ENCODE measurements at regions not wholly inside any gene's neighbourhood (a gene's known extent, or its start where the extent isn't known, plus 50 kb on each side); places are given as distances from the start of the nearest gene placed in this dataset.

GRCh38 chr11:20308601-20309000 lies 54.9 kb upstream of the HTATIP2 start:
- no peaks in the 10 kb centered on the region for H3K9me3 ChIP-seq (ENCODE audit: control insufficient read depth, insufficient read depth, low read depth, low read length)
- ChIA-PET POLR2A (no interaction called here), CTCF (no interaction called here)
- no peak overlapping the region for H3K27ac ChIP-seq (ENCODE audit: extremely low read depth, low read depth, low read length)
- no peaks in the 10 kb centered on the region for H3K4me1 ChIP-seq (ENCODE audit: control insufficient read depth, insufficient read depth, low read length)
- no peaks in the 10 kb centered on the region for H3K36me3 ChIP-seq (ENCODE audit: control insufficient read depth in 2 of 2, insufficient read depth in 1 of 2, low read length in 2 of 2)
- no peak overlapping the region for H3K4me3 ChIP-seq (ENCODE audit: low read depth, low read length)
- TF ChIP-seq HOXD13 (CRISPR knock-in tag; IDR thresholded peaks at IDR 0.05; ENCODE audit: borderline replicate concordance) (no peak), MYNN (tag by site-specific recombination; IDR thresholded peaks at IDR 0.05; ENCODE audit: borderline replicate concordance) (no peak), ZFHX2 (tag by site-specific recombination; conservative IDR thresholded peaks at IDR 0.05) (no peak), ZNF580 (tag by site-specific recombination; IDR thresholded peaks at IDR 0.05) (no peak), YY2 (tag by site-specific recombination; IDR thresholded peaks at IDR 0.05) (no peak), ZNF658 (tag by site-specific recombination; IDR thresholded peaks at IDR 0.05) (no peak), ZNF248 (tag by site-specific recombination; IDR thresholded peaks at IDR 0.05) (no peak), ZNF121 (tag by site-specific recombination; IDR thresholded peaks at IDR 0.05) (no peak), ZNF24 (tag by site-specific recombination; IDR thresholded peaks at IDR 0.05) (no peak), ZNF571 (tag by site-specific recombination; IDR thresholded peaks at IDR 0.05) (no peak), PATZ1 (tag by site-specific recombination; IDR thresholded peaks at IDR 0.05) (no peak), ZBTB48 (tag by site-specific recombination; IDR thresholded peaks at IDR 0.05) (no peak), PRDM4 (tag by site-specific recombination; IDR thresholded peaks at IDR 0.05) (no peak), ZBTB21 (tag by site-specific recombination; IDR thresholded peaks at IDR 0.05) (no peak), ZNF747 (tag by site-specific recombination; IDR thresholded peaks at IDR 0.05) (no peak), GLI2 (tag by site-specific recombination; IDR thresholded peaks at IDR 0.05; ENCODE audit: borderline replicate concordance, low read depth) (no peak), KLF16 (tag by site-specific recombination; IDR thresholded peaks at IDR 0.05) (no peak)
- TF ChIP-seq, protein P1, sequence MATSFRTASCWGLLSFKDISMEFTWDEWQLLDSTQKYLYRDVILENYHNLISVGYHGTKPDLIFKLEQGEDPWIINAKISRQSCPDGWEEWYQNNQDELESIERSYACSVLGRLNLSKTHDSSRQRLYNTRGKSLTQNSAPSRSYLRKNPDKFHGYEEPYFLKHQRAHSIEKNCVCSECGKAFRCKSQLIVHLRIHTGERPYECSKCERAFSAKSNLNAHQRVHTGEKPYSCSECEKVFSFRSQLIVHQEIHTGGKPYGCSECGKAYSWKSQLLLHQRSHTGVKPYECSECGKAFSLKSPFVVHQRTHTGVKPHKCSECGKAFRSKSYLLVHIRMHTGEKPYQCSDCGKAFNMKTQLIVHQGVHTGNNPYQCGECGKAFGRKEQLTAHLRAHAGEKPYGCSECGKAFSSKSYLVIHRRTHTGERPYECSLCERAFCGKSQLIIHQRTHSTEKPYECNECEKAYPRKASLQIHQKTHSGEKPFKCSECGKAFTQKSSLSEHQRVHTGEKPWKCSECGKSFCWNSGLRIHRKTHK (tag by site-specific recombination; IDR thresholded peaks at IDR 0.05): no peak
- TF ChIP-seq, protein P2, sequence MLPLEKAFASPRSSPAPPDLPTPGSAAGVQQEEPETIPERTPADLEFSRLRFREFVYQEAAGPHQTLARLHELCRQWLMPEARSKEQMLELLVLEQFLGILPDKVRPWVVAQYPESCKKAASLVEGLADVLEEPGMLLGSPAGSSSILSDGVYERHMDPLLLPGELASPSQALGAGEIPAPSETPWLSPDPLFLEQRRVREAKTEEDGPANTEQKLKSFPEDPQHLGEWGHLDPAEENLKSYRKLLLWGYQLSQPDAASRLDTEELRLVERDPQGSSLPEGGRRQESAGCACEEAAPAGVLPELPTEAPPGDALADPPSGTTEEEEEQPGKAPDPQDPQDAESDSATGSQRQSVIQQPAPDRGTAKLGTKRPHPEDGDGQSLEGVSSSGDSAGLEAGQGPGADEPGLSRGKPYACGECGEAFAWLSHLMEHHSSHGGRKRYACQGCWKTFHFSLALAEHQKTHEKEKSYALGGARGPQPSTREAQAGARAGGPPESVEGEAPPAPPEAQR (tag by site-specific recombination; IDR thresholded peaks at IDR 0.05): no peak
